ENCODE measurements at regions not wholly inside any gene's neighbourhood (a gene's known extent, or its start where the extent isn't known, plus 50 kb on each side); places are given as distances from the start of the nearest gene placed in this dataset.

- no peaks in the 10 kb centered on the region for H3K36me3 ChIP-seq
- H3K27ac ChIP-seq, result no peak overlapping the region
- no peak for TF ChIP-seq POLR2A (IDR thresholded peaks at IDR 0.05)
- TF ChIP-seq CTCF (IDR thresholded peaks at IDR 0.05), result no peak
- DNase-seq, result no peak
- intact Hi-C loops (cut with DNase I), result no loop called here
- WGBS, 2 donors, result 32% methylated on average over 4 of the region's 4 CpGs
- H3K4me1 ChIP-seq, result no peaks in the 10 kb centered on the region
- no peaks in the 10 kb centered on the region for H3K9me3 ChIP-seq
- H3K4me3 ChIP-seq (replicated peaks in 1 of 3), result no peak overlapping the region
- H3K27me3 ChIP-seq, result no peaks in the 10 kb centered on the region
These were observed 1135.9 kb downstream of the KCNT2 start for GRCh38 chr1:195472291-195472690.

GRCh38 chr1:195466639-195467038, 1141.6 kb downstream of the KCNT2 start:
- WGBS, 2 donors, result 80 to 81% methylated on average over 1 of the region's 1 CpG
- intact Hi-C loops (cut with DNase I), result no loop called here

GRCh38 chr1:195462646-195463045, 1145.6 kb downstream of the KCNT2 start:
- no peak for DNase-seq
- Histone ChIP-seq H3K36me3 (no peaks in the 10 kb centered on the region), H3K27me3 (no peaks in the 10 kb centered on the region), H3K4me3 (replicated peaks in 1 of 3) (no peak overlapping the region), H3K27ac (no peak overlapping the region), H3K4me1 (no peaks in the 10 kb centered on the region), H3K9me3 (no peaks in the 10 kb centered on the region)
- no peak for TF ChIP-seq POLR2A (IDR thresholded peaks at IDR 0.05)
- intact Hi-C loops (cut with DNase I), result no loop called here

More at GRCh38 chr1:195466639-195467038, 1141.6 kb downstream of the KCNT2 start:
- Histone ChIP-seq H3K9me3 (no peaks in the 10 kb centered on the region), H3K36me3 (no peaks in the 10 kb centered on the region), H3K4me1 (no peaks in the 10 kb centered on the region), H3K4me3 (replicated peaks in 1 of 3) (no peak overlapping the region), H3K27ac (no peak overlapping the region), H3K27me3 (no peaks in the 10 kb centered on the region)
- no peak for DNase-seq
- TF ChIP-seq CTCF (IDR thresholded peaks at IDR 0.05) (no peak), POLR2A (IDR thresholded peaks at IDR 0.05) (no peak)

- WGBS, 2 donors, result 86 to 90% methylated on average over 2 of the region's 2 CpGs
- no peak for DNase-seq
- Histone ChIP-seq H3K27ac (no peak overlapping the region), H3K27me3 (no peaks in the 10 kb centered on the region), H3K36me3 (no peaks in the 10 kb centered on the region), H3K4me3 (replicated peaks in 1 of 3) (no peak overlapping the region), H3K9me3 (no peaks in the 10 kb centered on the region), H3K4me1 (no peaks in the 10 kb centered on the region)
- no peak for TF ChIP-seq POLR2A (IDR thresholded peaks at IDR 0.05)
- TF ChIP-seq CTCF (IDR thresholded peaks at IDR 0.05), result no peak
- intact Hi-C loops (cut with DNase I), result no loop called here
These were observed 1146.1 kb downstream of the KCNT2 start for GRCh38 chr1:195462152-195462551.

- H3K4me1 ChIP-seq, result no peaks in the 10 kb centered on the region
- no peak for TF ChIP-seq POLR2A (IDR thresholded peaks at IDR 0.05)
- TF ChIP-seq CTCF (IDR thresholded peaks at IDR 0.05), result no peak
- intact Hi-C loops (cut with DNase I), result no loop called here
- no peak overlapping the region for H3K4me3 ChIP-seq (replicated peaks in 1 of 3)
- no peaks in the 10 kb centered on the region for H3K27me3 ChIP-seq
- no peak for DNase-seq
- no peak overlapping the region for H3K27ac ChIP-seq
- no peaks in the 10 kb centered on the region for H3K9me3 ChIP-seq
- H3K36me3 ChIP-seq, result no peaks in the 10 kb centered on the region
These were observed 1149.9 kb downstream of the KCNT2 start for GRCh38 chr1:195458365-195458764.

- Histone ChIP-seq H3K4me1 (no peaks in the 10 kb centered on the region), H3K27ac (no peak overlapping the region), H3K4me3 (replicated peaks in 1 of 3) (no peak overlapping the region), H3K9me3 (no peaks in the 10 kb centered on the region), H3K27me3 (no peaks in the 10 kb centered on the region), H3K36me3 (no peaks in the 10 kb centered on the region)
- 65 to 75% methylated on average over 2 of the region's 2 CpGs for WGBS, 2 donors
- intact Hi-C loops (cut with DNase I), result no loop called here
- no peak for DNase-seq
- TF ChIP-seq CTCF (IDR thresholded peaks at IDR 0.05) (no peak), POLR2A (IDR thresholded peaks at IDR 0.05) (no peak)
These were observed 1157.4 kb downstream of the KCNT2 start for GRCh38 chr1:195450794-195451193.

Data from thyroid gland (tissue), 4 donors.